8988T (cell line): ENCODE measurements at regions not wholly inside any gene's neighbourhood (a gene's known extent, or its start where the extent isn't known, plus 50 kb on each side); places are given as distances from the start of the nearest gene placed in this dataset.

Experiments used
- DNase-seq: peaks from one replicate; pipeline ENCODE4 v3.0.0; 2011

DNA sequence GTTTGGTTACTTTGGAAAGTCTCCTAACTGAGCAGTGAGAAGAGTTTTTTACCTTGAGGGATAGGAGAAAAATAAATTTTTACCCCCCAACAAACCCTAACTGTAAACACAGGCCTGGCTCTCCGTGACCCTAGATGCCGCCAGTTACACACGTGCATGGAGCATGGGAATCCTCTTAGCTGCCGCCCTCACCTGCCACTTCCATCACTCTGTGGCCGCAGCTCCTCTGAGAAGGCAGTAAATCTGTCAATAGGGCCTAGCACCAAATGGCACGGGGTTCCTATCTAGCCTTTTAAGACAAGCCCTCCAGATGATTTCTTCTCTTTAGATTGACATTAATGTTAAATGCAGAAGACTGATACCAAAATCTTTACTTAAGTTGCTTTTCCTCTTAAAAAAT, 330.3 kb upstream of the FAM241A start:
- no peak for DNase-seq

DNA sequence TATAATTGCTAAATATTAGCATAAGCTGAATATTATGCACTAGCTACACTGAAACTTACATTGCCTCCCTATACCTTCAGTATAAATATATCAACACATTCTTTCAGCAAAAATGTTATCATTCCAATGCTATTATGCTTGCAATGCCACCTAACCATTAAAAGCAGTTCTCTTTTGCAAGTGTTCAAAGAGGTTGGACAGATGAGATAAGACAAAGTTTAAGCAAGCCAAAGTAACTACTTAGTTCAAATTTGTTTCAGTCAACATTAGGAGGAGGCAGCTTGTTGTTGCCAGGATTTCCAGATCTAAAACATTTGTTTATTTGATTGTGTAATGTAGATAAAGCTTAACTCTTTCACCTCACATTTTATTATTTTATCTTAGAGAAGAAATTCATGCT, 323.9 kb upstream of the FAM241A start:
- DNase-seq: no peak

DNA sequence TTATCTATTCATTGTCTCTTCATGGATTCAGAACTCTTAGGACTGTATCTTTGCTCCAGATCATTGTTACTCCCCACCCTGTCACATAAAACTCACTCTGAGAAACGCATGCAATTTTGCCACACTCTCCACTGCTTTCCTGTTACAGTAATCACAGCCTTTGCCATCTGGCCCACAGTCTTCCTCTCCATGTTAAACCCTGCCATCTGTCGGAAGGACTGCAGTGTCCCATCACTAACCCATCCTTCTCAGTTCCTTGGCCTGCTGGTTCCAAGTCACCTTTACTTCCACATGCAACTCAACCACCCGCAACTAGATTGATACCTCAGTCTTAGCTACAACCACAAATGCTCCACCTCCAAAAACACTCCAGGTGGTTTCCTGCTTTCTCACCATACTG, 308.7 kb upstream of the FAM241A start:
- DNase-seq: no peak

DNA sequence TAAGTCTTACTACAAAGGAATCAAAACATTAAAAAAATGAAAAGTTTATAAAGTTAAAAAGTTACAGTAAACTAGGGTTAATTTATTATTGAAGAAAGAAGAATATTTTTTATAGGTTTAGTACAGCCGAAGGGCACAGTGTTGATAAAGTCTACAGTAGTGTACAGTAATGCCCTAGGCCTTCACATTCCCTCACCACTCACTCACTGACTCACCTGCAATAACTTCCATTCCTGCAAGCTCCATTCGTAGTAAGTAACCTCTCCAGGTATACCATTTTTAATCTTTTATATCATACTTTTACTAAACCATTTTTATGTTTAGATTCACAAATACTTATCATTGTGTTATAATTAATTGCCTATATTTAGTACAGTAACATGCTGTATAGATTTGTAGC, 307.5 kb upstream of the FAM241A start:
- DNase-seq: no peak

DNA sequence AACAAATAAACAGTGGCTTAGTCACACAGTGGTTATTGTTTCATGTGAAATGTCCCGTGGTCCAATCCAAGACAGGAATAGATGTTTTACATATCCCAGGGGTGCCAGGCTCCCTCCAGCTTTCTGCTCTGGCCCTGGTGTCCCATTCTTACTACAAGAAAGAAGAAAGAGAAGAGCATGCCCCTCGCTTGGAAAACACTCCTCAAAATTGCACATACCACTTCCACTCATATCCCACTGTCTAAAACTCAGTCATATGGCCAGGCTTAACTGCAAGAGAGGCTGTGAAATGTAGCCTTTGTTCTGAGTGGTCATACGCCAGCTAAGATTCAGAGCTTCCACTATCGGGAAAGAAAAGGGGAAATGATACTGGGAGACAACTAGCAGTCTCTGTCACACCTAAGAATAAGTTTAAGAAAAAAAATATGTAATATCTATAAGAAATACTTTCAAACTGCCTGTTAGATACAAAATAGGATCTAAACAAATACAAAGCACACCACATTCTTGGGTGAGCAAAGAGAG, 306.8 kb upstream of the FAM241A start:
- no peak for DNase-seq

DNA sequence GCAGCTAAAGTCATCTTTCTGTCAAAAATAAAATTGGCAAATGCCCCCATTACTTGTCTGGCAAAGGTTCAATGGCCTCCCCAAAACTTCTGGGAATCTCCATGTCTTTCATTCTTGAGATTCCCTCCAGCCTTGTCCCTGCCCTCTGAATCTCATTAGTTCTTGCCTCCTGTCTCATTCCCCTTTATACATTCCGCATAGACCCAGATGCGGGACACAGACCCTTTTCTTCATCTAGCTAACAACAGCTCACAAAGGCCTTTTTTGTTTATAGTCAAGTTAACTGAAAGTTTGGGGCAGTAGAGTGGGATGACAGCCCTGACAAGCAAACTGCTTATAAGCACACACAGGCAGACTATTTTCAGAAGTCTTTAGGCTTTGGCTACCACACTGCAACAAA, 306.1 kb upstream of the FAM241A start:
- no peak for DNase-seq

DNA sequence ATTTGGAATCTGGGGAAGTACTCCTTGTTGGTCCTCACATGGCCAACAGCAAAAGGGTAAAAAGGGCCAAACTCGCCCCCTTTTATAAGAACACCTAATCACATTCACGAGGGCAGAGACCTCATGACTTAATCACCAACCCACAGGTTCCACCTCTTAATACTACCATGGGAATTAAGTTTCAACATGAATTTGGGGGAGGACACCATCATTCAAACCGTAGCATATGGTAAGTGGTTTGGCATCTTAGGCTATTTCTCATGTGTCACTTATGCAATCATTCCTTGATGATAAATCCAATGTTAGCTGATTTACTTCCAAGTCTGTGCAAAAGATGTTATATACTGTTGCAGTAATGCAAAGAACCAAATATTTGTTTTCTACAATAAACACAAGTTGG, 302.9 kb upstream of the FAM241A start:
- no peak for DNase-seq

DNA sequence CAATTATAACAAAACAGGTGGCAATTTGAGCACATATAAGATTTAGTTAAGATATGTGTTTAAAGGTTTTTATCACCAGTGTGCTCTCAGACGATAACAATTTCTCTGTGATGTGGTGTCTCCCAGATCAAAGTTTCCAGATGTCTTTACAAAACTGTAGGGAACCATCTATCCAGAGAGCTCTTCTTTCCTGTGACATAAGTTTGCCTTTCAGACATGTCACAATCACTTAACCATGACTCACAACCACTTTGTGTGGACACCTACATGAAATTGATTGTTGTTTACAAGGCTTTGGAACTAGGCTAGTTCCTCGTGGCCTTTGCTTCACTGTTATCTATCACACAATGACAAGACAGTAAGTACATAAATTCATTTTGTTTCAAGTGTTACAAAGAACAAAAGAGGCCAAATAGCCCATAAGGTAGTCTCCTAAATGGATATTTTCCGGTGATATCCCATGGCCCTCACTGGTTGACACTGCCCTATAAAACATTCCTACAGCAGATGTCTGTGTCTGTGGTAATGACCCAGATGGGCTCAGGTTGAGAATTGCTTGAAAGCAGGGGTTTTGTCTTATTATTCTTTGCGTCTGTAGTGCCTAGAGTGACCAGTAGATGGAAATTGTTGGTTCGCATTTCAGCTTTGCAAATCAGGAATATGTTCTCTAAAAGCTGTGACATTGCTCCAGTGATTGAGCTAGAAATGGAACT, 297.8 kb upstream of the FAM241A start:
- DNase-seq: no peak

DNA sequence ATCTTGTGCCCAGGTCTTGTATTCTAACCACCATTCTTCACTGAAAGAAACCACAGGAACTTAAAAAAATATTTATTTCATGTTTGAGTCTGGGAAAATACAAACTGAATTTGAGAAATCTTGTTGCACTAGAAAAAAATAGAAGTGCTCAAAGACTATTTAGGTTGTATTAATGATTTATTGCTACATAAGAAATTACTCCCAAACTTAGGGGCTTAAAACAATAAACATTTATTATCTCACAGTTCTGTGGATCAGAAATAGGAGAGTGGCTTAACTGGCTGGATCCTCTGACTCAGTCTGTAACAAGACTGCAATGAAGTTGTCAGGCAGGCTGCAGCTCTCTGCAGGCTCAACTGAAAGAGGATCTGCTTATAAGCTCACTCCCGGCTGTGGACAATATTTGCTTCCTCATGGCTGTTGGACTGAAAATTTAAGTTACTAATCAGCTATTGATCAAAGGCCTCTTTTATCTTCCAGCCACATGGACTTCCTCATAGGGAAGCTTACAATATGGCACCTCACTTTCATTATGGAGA, 295.4 kb upstream of the FAM241A start:
- DNase-seq: no peak

DNA sequence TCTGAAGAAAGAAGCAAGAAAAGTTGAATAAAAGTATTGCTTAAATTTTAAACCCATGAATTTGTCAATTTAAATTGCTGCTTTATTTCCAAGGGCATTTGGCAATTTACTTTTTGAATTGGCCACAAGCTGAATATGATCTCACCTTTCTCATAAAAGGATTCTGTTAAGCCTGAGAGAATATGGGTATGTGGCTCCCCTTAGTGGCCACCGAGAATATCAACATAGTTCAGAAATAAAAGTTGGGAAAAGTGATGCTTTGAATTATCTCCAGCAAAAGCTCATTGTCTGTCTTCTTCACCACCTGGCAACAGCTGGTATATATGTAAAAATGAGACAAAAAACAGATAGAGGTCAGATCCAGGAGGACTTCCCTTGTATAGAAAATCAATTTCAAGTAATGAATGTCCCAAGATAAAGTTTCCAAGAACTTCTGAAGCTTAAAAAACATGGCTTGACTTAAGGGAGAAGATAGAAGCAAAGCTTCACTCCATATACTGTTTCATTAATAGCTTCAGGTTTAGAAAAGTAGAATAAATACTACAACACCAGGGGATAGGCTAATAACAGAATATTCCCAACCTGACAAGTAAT, 290.7 kb upstream of the FAM241A start:
- DNase-seq: no peak

DNA sequence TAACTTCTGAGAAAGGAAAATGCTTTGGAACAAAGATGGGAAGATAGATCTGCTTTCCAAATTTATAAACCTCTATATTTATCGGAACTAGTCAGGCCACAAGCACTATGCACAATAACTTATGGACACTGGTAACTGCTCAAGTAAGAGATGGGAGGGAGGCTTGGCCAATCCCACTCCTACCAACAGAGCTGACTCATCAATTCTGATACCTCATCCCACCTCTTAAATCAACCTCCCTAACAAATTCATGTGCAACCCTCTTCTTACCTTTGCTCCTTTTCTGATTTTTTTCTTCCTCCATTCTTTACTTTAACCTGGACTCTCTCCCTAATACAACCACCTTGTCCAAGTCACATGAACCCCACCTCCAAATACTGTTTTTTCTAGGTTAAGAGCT, 289.9 kb upstream of the FAM241A start:
- no peak for DNase-seq

DNA sequence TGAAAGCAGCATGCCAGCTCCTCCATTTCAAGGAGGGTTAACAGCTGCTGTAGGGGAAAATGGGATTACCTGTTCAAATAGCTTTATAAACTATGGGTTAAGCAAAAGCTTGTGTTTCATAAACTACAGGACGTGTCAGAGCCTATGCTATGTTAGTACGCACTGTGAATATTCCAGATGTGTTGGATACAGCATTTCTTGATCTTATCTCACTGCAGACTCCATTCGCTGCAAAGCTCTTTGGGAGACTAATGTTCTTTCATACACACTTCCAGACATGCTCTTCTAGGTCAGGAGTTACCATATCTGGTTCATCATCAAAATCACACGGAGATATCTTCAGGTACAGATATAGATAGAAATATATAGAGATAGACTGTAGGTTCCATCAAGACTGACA, 281.2 kb upstream of the FAM241A start:
- no peak for DNase-seq

DNA sequence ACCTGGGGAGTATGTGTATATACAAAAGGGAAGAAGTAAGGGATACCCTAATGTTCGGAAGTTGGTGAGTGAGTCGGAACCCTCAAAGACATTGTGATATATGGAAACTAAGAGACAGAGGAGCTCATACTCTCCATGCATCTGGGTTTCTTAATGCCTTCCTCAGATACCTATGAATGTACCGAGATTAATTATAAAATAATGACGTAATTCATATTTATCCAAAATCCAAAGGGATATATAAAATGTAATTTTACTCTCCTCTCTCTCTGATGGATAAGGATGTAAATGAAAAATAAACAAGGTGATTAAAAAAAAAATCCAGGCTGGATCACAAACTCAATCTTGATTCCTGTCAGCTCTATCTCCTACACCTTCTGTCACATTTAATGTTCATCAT, 275.9 kb upstream of the FAM241A start:
- no peak for DNase-seq

DNA sequence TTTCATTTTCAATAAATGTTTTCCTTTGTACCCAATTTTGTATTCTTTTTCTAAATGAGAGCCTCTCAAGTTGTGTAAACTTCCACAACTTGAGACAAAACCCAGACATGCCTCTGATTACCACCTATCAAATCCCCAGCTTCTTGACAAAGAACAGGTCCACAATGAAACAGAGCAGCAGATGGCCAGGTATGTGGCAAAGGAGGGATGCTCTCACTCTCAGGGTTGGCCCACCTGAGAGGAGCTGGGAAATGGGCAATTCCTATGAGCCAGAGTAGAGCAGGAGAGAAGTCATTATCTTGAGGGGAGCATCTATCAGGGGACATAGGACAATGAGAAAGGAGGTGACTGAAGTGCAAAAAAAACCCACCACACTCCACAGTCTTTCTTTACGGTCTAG, 273.5 kb upstream of the FAM241A start:
- DNase-seq: no peak

DNA sequence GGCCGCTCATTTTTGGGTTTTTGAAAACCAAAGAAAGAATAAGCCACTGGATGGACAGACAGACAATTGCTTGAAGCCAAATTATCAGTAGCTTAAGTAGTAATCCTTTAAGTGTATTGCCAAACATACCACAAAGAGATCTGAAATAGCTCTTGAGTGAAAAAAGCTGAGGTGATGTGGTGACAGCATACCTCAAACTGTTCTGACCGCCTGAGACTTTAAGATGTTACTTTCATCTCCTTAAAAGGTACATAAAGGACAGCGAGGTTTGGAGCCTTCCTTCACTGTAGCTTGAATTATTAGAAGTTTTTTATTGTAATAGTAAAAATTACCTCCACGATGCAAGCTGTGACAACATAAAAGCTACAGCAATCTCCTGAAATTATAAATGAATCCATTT, 271.5 kb upstream of the FAM241A start:
- DNase-seq: no peak

DNA sequence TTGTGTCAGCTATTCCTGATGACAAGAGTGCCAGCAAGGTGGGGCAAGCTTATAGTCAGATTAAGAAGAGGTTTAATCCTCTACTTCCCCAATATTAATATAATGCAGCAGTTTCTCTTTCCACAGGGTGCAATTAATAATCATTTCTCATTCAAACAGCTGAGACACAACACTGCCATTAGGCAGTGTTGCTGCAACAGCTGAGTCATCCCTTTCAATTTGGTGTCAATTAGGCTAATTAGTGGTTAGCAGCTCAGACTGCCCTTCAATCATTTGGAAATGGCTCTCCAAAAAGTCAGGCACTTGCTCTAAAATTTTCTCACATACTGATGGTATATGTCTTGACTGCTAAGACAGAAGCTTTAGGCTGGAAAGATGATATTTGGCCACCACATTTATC, 265.7 kb upstream of the FAM241A start:
- no peak for DNase-seq

DNA sequence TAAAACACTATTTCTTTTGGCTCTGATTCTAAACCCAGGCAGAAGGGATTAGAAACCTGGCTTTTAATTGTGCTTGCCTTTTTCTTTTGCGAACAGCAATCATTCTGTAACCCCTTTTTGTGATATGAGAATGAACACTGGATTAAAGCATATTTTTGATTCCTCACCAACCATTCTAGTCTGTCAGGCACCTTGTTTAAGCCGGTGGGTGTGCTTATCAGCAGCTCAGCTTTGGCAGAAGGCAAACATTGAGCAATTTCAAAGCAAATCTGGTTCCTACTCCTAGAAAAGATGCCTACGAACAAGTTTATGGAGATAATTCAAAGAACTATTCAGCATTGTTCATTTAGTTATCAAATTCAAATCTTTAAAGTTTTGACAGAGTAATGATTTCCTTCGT, 265.1 kb upstream of the FAM241A start:
- DNase-seq: no peak

DNA sequence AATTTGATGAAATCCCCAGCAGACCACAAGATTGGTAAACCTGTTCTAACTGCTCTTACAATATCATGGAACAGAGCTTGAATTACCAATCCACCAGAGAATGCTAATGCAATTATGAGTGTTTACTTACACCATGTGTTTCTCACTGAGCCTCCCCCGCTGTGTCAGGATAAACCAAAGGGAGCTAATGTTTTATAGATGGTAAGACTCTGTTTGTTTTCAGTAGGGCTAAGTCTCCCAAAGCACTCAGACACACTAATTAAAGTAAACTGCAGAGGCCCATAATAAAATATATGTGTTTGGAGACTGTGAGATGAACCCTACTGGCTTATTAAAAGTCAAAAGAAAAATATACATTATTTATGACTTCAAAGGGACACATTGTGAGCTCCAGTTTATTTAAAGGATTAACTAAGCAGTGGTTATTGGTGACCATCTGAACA, 261.7 kb upstream of the FAM241A start:
- DNase-seq: no peak

DNA sequence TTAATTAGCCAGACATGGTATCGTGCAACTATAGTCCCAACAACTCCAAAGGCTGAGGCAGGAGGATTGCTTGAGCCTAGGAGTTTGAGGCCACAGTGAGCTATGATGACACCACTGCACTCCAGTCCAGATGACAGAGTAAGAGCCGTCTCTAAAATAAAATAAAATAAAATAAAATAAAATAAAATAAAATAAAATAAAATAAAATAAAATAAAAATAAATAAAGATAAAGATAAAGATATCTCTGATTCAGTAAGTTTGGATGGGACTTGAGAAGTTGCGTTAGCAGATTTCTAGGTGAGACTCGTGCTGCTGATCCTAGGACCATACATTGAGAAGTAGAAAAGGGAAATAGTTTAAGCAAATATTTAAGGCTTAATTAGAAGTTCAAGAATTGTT, 254.8 kb upstream of the FAM241A start:
- no peak for DNase-seq

DNA sequence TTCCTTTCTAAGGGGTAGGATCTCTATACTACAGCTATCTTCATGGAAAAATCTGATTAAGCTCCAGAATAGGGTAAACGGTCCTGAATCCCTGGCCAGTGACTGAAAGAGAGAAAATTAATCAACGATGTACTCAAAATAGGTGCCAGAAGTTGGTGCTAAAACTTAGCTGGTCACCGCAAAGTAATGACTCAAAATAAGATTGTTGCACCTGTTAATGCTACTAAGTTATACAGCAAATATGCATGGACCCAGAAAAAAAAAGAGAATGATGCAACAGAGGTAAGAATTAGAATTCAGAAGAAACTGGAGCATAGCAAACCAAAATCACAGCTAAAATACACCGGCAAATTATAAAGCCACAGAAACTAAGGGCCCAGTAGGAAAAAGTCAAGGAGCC, 239.7 kb upstream of the FAM241A start:
- DNase-seq: no peak

DNA sequence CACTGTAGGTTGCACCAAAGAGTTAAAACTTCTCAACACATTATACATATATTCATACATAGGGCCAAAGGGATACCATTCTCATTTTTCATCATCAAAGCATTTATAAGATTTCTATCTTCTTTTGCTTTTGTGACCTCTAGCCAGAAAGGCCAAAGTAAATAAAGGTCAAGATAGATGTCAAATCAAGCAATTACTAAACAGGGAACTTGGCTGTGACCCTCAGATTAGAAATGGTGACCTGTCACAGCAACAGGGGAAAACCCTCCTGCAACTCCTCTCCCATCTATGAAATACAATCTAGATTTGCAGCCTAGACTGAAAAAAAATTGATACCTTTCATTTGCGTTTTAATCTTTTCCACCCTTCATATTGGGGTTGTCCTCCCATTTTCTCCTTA, 225.6 kb upstream of the FAM241A start:
- DNase-seq: no peak

DNA sequence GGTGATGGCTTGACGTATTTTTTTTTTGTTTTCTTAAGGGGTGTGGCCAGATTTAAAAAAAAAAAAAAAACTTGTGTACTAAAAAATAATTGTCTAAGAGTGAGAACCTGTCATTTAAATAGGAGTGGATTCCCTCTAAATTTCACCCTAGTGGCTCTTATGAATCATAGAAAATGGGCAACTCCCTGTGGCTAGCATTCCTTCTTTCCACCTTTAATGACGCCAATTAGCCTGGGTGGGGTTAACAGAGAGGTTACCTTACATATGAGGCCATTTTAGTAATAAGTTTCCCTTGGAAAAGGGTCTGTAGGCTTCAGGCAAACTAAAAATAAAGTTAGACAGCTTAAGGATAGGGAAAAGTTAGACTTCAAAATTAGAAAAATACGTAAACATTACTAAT, 223.5 kb upstream of the FAM241A start:
- no peak for DNase-seq

DNA sequence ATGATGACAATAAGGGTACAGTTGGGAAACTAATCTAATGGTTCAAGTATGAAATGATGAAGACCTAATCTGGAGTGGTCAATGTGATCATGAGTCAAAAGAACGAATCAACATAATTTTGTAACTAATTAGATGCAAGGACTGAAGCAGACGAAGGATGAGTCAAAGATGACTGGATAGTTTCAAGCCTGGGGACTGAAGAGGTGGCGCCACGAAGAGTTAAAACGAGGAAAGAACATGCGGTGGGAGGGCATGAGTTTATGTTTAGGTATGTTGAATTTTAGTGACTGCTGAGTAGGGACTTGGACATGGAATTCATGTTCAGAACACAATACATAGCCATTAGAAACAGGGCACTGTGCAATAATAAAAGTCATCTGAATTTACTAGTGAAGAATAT, 221.5 kb upstream of the FAM241A start:
- no peak for DNase-seq

DNA sequence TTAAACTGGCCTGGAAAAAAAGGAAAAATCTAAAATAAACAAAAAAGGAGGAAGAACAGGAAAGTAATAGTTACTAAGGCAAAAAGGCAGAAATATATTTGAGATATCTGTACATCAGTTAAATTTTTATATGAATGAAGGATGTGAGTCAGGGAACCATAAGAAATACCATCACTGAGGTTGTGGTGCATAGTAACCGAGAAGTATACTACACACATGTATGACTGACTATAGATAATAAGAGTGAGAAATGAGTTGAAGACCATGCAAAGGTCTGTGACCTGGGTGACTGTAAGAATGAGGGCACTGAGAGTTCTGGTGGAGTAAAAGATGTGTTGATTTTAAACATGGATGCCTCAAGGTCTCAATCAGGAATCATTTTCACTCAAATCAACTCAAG, 220.6 kb upstream of the FAM241A start:
- no peak for DNase-seq

DNA sequence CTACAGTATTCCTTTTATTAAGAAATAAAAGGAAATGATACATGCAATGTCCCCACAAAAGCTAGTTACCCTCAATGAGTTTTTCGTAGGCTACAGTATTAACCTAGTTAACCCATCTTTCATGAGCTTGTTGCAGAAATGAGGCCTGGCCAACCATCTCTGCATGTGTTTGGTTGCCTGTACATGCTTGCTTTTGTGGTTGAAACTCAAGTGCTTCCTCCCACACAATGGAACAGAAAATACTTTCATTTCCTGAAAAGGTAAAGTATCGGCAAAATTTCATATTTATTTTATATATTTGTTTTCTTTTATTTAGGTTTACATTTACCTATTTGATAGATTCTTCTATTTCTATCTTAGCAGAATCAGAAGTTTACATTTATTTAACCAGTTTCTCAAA, 214.6 kb upstream of the FAM241A start:
- no peak for DNase-seq
